Smooth muscle cell (in vitro differentiated cells): ENCODE measurements at regions not wholly inside any gene's neighbourhood (a gene's known extent, or its start where the extent isn't known, plus 50 kb on each side); places are given as distances from the start of the nearest gene placed in this dataset.

Experiments used
- DNase-seq: peaks from one replicate; lab custom pipeline; 2025; ENCODE audit not compliant: unreplicated experiment; lab: John Stamatoyannopoulos, UW
- H2AFZ ChIP-seq: fragments of 200-600 bp; sonication (generic); 2 replicates; pipeline ENCODE4 v1.6.0; 2016; ENCODE audit warnings: antibody characterized with exemption, low read depth, mild to moderate bottlenecking
- H3F3A ChIP-seq: fragments of 200-600 bp; sonication (generic); 2 replicates; pipeline ENCODE4 v1.6.0; 2017; ENCODE audit warnings: antibody characterized with exemption, low read depth
- H3K27ac ChIP-seq: fragments of 200-600 bp; sonication (generic); 2 replicates; pipeline ENCODE4 v1.5.1; 2016; ENCODE audit warnings: low read depth, mild to moderate bottlenecking
- H3K27me3 ChIP-seq: fragments of 200-600 bp; sonication (generic); 2 replicates; pipeline ENCODE4 v1.6.1; 2016; ENCODE audit warnings: low read depth, mild to moderate bottlenecking
- H3K36me3 ChIP-seq: fragments of 200-600 bp; sonication (generic); 2 replicates; pipeline ENCODE4 v1.5.1; 2016; ENCODE audit warnings: low read depth
- H3K4me1 ChIP-seq: fragments of 200-600 bp; sonication (generic); 2 replicates; pipeline ENCODE4 v1.5.1; 2016; ENCODE audit warnings: low read depth
- H3K4me2 ChIP-seq: fragments of 200-600 bp; sonication (generic); 2 replicates; pipeline ENCODE4 v1.6.0; 2016; ENCODE audit warnings: mild to moderate bottlenecking
- H3K4me3 ChIP-seq: fragments of 200-600 bp; sonication (generic); 2 replicates; pipeline ENCODE4 v1.5.1; 2016; ENCODE audit warnings: mild to moderate bottlenecking
- H3K79me2 ChIP-seq: fragments of 200-600 bp; sonication (generic); 2 replicates; pipeline ENCODE4 v1.6.0; 2016; ENCODE audit warnings: low read depth, mild to moderate bottlenecking
- H3K9ac ChIP-seq: fragments of 200-600 bp; sonication (generic); 2 replicates; pipeline ENCODE4 v1.6.0; 2016; ENCODE audit warnings: low read depth
- H3K9me3 ChIP-seq: fragments of 200-600 bp; sonication (generic); replicated peaks from 2 replicates; pipeline ENCODE4 v1.5.1; 2016; ENCODE audit warnings: low read depth
- H4K20me1 ChIP-seq: fragments of 200-600 bp; sonication (generic); 2 replicates; pipeline ENCODE4 v1.6.0; 2016; ENCODE audit warnings: low read depth
- WGBS: methylation state at CpG from one replicate; pipeline ENCODE4 v1.1.7; 2016; ENCODE audit warnings: low lambda C conversion rate; 5-methylcytosine and 5-hydroxymethylcytosine counted together
- TF ChIP-seq, protein P1 (sequence below): fragments of 200-600 bp; sonication (generic); IDR thresholded peaks from 2 replicates; pipeline ENCODE4 v1.5.1; 2017; ENCODE audit warnings: borderline replicate concordance, mild to moderate bottlenecking, antibody characterized with exemption; ENCODE audit not compliant: insufficient read depth, poor library complexity, severe bottlenecking

DNA sequence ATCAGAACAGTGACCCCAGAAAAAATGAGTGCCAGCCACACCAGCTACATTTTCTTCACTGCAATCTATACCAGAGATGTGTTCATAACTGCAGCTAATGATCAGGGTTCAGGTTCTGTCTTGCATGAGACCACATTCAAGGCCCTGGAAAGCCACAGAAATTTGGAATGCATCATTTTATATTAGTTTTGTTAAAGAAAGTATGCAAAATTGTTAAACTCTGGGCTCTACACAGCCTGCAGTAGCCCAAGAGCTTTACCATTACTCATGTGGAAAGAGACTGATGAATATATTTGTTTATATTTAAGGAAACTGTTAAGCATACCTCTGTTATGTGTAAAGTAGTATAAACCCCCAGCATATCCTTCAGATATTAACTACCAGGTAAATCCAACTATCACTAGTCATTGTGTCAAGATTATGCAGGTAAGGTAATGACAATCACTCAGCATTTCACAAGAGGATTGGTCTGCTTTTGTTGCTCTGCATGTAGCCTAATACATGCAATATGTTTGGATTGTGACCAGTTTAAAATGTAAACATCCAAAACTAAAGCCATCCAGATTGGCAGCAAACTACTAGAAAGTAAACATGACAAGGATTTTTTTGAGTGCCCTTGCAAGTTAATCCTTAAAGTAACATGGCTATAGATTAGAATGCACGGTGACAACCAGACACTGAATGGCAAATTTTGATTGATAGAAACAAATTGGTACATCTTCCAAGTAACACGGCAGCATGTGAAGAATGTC is 429.1 kb upstream of the ARGLU1 start:
- no peaks in the 10 kb centered on the region for H3F3A ChIP-seq
- H2AFZ ChIP-seq: no peak overlapping the region
- TF ChIP-seq, protein P1, sequence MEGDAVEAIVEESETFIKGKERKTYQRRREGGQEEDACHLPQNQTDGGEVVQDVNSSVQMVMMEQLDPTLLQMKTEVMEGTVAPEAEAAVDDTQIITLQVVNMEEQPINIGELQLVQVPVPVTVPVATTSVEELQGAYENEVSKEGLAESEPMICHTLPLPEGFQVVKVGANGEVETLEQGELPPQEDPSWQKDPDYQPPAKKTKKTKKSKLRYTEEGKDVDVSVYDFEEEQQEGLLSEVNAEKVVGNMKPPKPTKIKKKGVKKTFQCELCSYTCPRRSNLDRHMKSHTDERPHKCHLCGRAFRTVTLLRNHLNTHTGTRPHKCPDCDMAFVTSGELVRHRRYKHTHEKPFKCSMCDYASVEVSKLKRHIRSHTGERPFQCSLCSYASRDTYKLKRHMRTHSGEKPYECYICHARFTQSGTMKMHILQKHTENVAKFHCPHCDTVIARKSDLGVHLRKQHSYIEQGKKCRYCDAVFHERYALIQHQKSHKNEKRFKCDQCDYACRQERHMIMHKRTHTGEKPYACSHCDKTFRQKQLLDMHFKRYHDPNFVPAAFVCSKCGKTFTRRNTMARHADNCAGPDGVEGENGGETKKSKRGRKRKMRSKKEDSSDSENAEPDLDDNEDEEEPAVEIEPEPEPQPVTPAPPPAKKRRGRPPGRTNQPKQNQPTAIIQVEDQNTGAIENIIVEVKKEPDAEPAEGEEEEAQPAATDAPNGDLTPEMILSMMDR: no peak
- no peak overlapping the region for H3K4me3 ChIP-seq
- H3K9ac ChIP-seq: no peak overlapping the region
- H3K9me3 ChIP-seq: no peaks in the 10 kb centered on the region
- H3K27me3 ChIP-seq: peaks cover 4% of the 10 kb centered on the region
- no peaks in the 10 kb centered on the region for H3K36me3 ChIP-seq
- H3K27ac ChIP-seq: no peak overlapping the region
- H4K20me1 ChIP-seq: no peaks in the 10 kb centered on the region
- DNase-seq: no peak
- no peaks in the 10 kb centered on the region for H3K79me2 ChIP-seq
- WGBS: 66% methylated on average over 2 of the region's 2 CpGs
- H3K4me2 ChIP-seq: no peak overlapping the region
- no peaks in the 10 kb centered on the region for H3K4me1 ChIP-seq

DNA sequence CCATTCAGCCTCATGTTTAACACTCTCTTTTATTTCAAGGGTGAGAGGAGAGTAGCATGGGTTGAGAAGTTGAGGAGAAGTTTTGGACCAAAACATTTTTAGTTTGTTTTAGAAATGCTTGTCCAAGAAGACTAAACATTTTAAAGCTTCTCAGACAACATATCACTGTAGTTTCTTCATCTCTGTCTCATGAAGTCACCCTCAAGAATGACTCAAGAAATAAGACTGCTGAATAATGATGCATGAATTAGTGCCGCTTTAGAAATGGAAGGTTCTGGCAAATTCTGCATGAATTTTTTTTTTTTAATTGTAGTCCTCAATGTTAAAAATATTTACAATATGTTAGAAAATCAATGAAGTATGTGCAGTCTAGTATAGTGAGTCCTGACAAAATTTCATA is 422.7 kb upstream of the ARGLU1 start:
- H3K4me2 ChIP-seq: peak overlapping the region; percentile 21
- H3K4me1 ChIP-seq: no peaks in the 10 kb centered on the region
- WGBS: 54% methylated on average over 1 of the region's 1 CpG
- no peak for DNase-seq
- TF ChIP-seq, protein P1: no peak
- no peaks in the 10 kb centered on the region for H3F3A ChIP-seq
- H2AFZ ChIP-seq: peak overlapping the region; percentile 1
- no peak overlapping the region for H3K4me3 ChIP-seq
- peaks cover 4% of the 10 kb centered on the region for H3K27me3 ChIP-seq
- no peaks in the 10 kb centered on the region for H4K20me1 ChIP-seq
- no peaks in the 10 kb centered on the region for H3K36me3 ChIP-seq
- H3K9ac ChIP-seq: no peak overlapping the region
- H3K79me2 ChIP-seq: no peaks in the 10 kb centered on the region
- H3K9me3 ChIP-seq: no peaks in the 10 kb centered on the region
- peak overlapping the region; percentile 69 for H3K27ac ChIP-seq

DNA sequence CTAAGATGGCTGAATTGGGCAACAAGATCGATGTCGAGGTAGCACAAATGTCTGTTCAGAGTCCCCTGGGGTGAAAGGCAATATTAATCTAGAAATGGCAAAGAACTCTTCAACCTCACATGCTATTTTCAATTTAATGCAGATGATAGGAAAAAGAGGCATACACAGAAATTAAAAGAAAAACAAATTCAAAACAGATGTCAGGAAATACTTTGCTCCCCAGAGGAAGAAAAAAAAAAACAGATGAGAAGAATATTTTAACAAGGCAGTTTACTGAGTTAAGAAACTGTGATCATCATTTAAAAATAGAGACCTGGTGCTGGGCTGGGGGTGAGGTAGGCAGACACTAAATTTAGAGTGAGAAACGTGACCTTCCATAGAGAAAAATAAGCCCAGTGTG is 421.9 kb upstream of the ARGLU1 start:
- H3K4me2 ChIP-seq: peak overlapping the region; percentile 21
- TF ChIP-seq, protein P1: no peak
- no peaks in the 10 kb centered on the region for H3K9me3 ChIP-seq
- H3K9ac ChIP-seq: no peak overlapping the region
- no peaks in the 10 kb centered on the region for H3K79me2 ChIP-seq
- no peak overlapping the region for H2AFZ ChIP-seq
- H3K27me3 ChIP-seq: peaks cover 4% of the 10 kb centered on the region
- H3K36me3 ChIP-seq: no peaks in the 10 kb centered on the region
- peak overlapping the region; percentile 69 for H3K27ac ChIP-seq
- no peaks in the 10 kb centered on the region for H3K4me1 ChIP-seq
- H3K4me3 ChIP-seq: no peak overlapping the region
- DNase-seq: no peak
- no peaks in the 10 kb centered on the region for H4K20me1 ChIP-seq
- WGBS: 66% methylated on average over 3 of the region's 3 CpGs
- no peaks in the 10 kb centered on the region for H3F3A ChIP-seq

DNA sequence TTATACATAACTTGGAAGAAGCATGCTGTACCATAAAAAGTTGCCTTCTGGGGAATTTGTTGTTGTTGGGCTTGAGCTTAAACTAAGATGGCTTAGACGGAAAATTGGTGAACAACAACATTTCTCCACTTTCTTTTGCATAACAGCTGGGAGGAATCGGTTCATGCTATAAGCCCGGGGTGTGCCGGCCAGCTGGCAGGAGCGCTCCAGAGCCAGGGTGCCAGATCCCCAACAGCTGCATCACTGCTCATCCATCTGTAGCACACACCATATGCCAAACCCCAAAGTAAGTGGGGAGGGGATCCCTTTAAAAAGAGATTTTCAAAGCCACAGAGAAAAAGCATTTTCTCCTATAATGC is 419.5 kb upstream of the ARGLU1 start:
- H2AFZ ChIP-seq: no peak overlapping the region
- peaks cover under 1% of the 10 kb centered on the region for H3K27me3 ChIP-seq
- H3K4me1 ChIP-seq: no peaks in the 10 kb centered on the region
- no peak for DNase-seq
- no peaks in the 10 kb centered on the region for H3K36me3 ChIP-seq
- H4K20me1 ChIP-seq: no peaks in the 10 kb centered on the region
- TF ChIP-seq, protein P1: no peak
- no peaks in the 10 kb centered on the region for H3K79me2 ChIP-seq
- H3K9me3 ChIP-seq: no peaks in the 10 kb centered on the region
- no peak overlapping the region for H3K4me2 ChIP-seq
- H3F3A ChIP-seq: no peaks in the 10 kb centered on the region
- no peak overlapping the region for H3K4me3 ChIP-seq
- H3K27ac ChIP-seq: no peak overlapping the region
- WGBS: 92% methylated on average over 5 of the region's 5 CpGs
- no peak overlapping the region for H3K9ac ChIP-seq
